ENCODE measurements at regions not wholly inside any gene's neighbourhood (a gene's known extent, or its start where the extent isn't known, plus 50 kb on each side); places are given as distances from the start of the nearest gene placed in this dataset.

GRCh38 chr3:148044151-148044550 is 635.0 kb downstream of the ZIC1 start:
- in situ Hi-C loops (cut with MboI; ENCODE audit: low sequenced_read_pairs in 4 of 4) = no loop called here
- no peak for DNase-seq

GRCh38 chr3:148054999-148055398 is 642.7 kb upstream of the AGTR1 start:
- Histone ChIP-seq H3K27ac (no peak overlapping the region), H3K4me1 (no peaks in the 10 kb centered on the region), H3K36me3 (no peaks in the 10 kb centered on the region), H3K27me3 (no peaks in the 10 kb centered on the region), H3K4me3 (no peak overlapping the region), H3K9me3 (no peaks in the 10 kb centered on the region)
- in situ Hi-C loops (cut with MboI; ENCODE audit: low sequenced_read_pairs in 4 of 4) (no loop called here), intact Hi-C loops (cut with DNase I; ENCODE audit: low total_unique reads) (no loop called here)
- DNase-seq (no peak), ATAC-seq (no peak)
- TF ChIP-seq CTCF (IDR thresholded peaks at IDR 0.05 in 4 of 5, conservative IDR thresholded peaks at IDR 0.05 in 1 of 5) (no peak), POLR2A (IDR thresholded peaks at IDR 0.05) (no peak)

More at GRCh38 chr3:148044151-148044550, 635.0 kb downstream of the ZIC1 start:
- H3K36me3 ChIP-seq = no peaks in the 10 kb centered on the region
- ATAC-seq = no peak
- TF ChIP-seq POLR2A (IDR thresholded peaks at IDR 0.05) = no peak
- TF ChIP-seq CTCF (IDR thresholded peaks at IDR 0.05 in 4 of 5, conservative IDR thresholded peaks at IDR 0.05 in 1 of 5) = no peak
- no peaks in the 10 kb centered on the region for H3K4me1 ChIP-seq
- no peak overlapping the region for H3K27ac ChIP-seq
- no peaks in the 10 kb centered on the region for H3K27me3 ChIP-seq
- no peaks in the 10 kb centered on the region for H3K9me3 ChIP-seq
- H3K4me3 ChIP-seq = no peak overlapping the region
- intact Hi-C loops (cut with DNase I; ENCODE audit: low total_unique reads) = no loop called here

- no peak for DNase-seq
- Histone ChIP-seq H3K27me3 (no peaks in the 10 kb centered on the region), H3K27ac (no peak overlapping the region), H3K4me1 (no peaks in the 10 kb centered on the region), H3K9me3 (no peaks in the 10 kb centered on the region), H3K4me3 (no peak overlapping the region), H3K36me3 (no peaks in the 10 kb centered on the region)
- ATAC-seq = no peak
- TF ChIP-seq POLR2A (IDR thresholded peaks at IDR 0.05) (no peak), CTCF (IDR thresholded peaks at IDR 0.05 in 4 of 5, conservative IDR thresholded peaks at IDR 0.05 in 1 of 5) (no peak)
- intact Hi-C loops (cut with DNase I; ENCODE audit: low total_unique reads) (no loop called here), in situ Hi-C loops (cut with MboI; ENCODE audit: low sequenced_read_pairs in 4 of 4) (no loop called here)
These were observed 635.1 kb upstream of the AGTR1 start for GRCh38 chr3:148062590-148062989.

- no peak for TF ChIP-seq POLR2A (IDR thresholded peaks at IDR 0.05)
- TF ChIP-seq CTCF (IDR thresholded peaks at IDR 0.05 in 4 of 5, conservative IDR thresholded peaks at IDR 0.05 in 1 of 5) = no peak
- H3K27ac ChIP-seq = no peak overlapping the region
- no peak overlapping the region for H3K4me3 ChIP-seq
- H3K9me3 ChIP-seq = no peaks in the 10 kb centered on the region
- ATAC-seq = no peak
- no peaks in the 10 kb centered on the region for H3K4me1 ChIP-seq
- no peaks in the 10 kb centered on the region for H3K36me3 ChIP-seq
- no peaks in the 10 kb centered on the region for H3K27me3 ChIP-seq
- no peak for DNase-seq
- in situ Hi-C loops (cut with MboI; ENCODE audit: low sequenced_read_pairs in 4 of 4) (no loop called here), intact Hi-C loops (cut with DNase I; ENCODE audit: low total_unique reads) (no loop called here)
These were observed 630.9 kb upstream of the AGTR1 start for GRCh38 chr3:148066802-148067201.

- H3K27ac ChIP-seq = no peak overlapping the region
- in situ Hi-C loops (cut with MboI; ENCODE audit: low sequenced_read_pairs in 4 of 4) = no loop called here
- ATAC-seq = no peak
- H3K4me3 ChIP-seq = no peak overlapping the region
- intact Hi-C loops (cut with DNase I; ENCODE audit: low total_unique reads) = no loop called here
- no peak for DNase-seq
- TF ChIP-seq CTCF (IDR thresholded peaks at IDR 0.05 in 4 of 5, conservative IDR thresholded peaks at IDR 0.05 in 1 of 5) = no peak
- no peak for TF ChIP-seq POLR2A (IDR thresholded peaks at IDR 0.05)
- no peaks in the 10 kb centered on the region for H3K4me1 ChIP-seq
- H3K27me3 ChIP-seq = no peaks in the 10 kb centered on the region
- H3K36me3 ChIP-seq = no peaks in the 10 kb centered on the region
- no peaks in the 10 kb centered on the region for H3K9me3 ChIP-seq
These were observed 629.2 kb upstream of the AGTR1 start for GRCh38 chr3:148068466-148068865.
